Hippocampal formation (tissue), 2 donors: ENCODE measurements at regions not wholly inside any gene's neighbourhood (a gene's known extent, or its start where the extent isn't known, plus 50 kb on each side); places are given as distances from the start of the nearest gene placed in this dataset.
A peak's percentile ranks its signal among the peaks of the same experiment; 100 is the strongest.
"Not testable (repeated sequence)": the region's sequence is repeated elsewhere in the genome, so short reads cannot be mapped to it uniquely, and the experiment has no call there.

Experiments
- DNase-seq, 2 donors: peaks; one replicate each; lab custom pipeline; 2025; lab: John Stamatoyannopoulos, UW

DNA sequence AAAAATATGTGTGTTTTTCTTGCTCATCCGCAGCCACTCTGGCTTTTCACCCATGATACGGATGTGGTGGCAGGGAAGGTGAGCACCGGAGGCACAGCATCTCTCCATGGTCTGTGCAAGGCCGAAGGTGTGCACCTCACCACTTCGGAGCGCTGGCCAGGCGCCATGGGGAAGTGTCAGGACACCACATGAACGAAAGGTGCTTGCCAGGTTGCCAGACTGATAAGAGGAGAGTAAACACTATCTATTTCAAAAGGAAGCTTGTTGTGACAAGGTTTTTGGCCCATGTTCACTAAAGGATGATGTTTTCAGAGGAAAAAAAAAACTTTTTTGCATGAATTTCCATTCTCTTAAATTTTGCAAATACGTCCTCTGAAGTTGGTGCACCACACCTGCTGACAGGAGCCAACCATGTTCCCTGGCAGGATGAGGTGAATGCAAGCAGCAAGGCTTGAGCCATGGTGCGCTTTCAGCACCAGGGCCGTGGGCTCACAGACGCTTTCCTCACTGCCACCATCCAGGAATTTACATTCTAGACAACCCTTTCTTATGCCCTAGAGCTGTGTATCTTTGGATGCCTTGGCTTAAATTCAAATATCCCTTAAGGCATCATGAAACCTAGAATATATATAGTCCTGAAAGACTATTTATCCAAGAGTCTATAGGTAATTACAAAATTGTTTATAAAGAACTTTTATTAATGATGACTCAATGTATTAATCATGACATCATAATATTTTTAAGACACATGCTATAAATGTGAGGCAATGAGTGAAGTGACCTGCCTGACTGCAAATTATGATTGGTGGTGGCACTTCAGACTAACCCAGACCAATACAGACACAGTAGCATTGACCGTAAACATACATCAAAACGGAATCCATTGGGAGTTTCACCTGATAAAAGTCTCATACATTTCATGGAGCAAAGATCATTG is 234.5 kb downstream of the TFAP2A start:
- DNase-seq: no peak

GRCh38 chr6:10177704-10178103 is 237.2 kb downstream of the TFAP2A start:
- no peak for DNase-seq

DNA sequence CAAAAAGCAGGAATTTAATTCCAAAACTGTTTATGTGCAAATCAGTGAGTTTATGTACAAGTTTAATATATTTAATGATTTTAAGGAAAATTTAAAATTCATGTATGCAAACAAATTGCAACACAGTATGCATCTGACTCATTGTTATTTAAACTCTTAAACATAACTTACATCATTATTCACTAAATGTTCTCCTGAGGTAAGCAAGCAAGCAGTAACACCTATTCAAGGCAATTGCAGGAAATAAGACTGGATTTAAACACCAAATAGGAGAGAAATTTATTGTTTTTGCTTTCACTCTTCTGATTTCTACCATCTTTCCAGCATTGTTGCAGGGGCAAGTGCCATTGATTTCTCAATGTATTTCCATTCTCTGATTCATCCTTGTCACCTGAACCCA is 239.5 kb downstream of the TFAP2A start:
- no peak for DNase-seq

DNA sequence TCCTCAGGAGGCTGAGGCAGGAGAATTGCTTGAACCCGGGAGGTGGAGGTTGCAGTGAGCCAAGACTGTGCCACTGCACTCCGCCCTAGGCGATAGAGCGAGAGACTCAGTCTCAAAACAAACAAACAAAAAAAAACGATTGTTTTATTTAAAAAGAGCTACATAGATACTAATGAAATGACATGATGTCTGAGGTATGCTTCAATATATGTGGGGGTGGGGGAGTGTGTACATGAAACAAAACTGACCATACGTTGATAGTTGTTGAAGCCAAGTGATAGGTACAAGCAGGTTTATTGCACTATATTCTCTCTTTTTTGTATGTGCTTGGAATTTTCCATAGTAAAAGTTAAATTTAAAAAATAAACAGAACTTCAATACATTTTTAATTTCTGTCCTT is 240.1 kb downstream of the TFAP2A start:
- no peak for DNase-seq

DNA sequence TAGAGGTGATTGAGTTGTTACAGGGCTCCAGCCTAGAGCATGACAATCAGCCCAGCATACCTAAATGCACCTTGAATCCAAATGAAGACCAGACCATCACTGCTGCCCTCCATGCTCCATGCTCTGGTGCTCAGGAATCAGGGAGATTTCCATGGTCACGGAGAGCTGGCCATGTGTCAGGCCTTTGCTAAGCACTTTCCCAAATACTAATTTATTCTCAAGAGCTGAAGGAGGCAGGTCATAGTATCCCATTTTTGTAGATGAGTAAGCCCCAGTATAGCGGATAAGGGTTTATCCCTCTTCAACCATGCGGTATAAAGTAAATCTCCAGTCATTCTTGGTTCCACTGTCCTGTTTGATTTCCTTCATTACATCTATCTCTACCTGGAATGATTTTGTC is 240.8 kb downstream of the TFAP2A start:
- no peak for DNase-seq

DNA sequence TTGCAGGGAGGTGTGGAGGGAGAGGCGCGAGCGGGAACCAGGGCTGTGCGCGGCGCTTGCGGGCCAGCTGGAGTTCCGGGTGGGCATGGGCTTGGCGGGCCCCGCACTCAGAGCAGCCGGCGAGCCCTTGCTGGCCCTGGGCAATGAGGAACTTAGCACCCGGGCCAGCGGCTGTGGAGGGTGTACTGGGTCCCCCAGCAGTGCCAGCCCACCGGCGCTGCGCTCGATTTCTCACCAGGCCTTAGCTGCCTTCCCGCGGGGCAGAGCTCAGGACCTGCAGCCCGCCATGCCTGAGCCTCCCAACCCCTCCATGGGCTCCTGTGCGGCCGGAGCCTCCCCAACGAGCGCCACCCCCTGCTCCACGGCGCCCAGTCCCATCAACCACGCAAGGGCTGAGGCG is 243.2 kb downstream of the TFAP2A start:
- DNase-seq: not testable (repeated sequence)

- no peak for DNase-seq
These were observed 244.1 kb downstream of the TFAP2A start for GRCh38 chr6:10170816-10171215.

DNA sequence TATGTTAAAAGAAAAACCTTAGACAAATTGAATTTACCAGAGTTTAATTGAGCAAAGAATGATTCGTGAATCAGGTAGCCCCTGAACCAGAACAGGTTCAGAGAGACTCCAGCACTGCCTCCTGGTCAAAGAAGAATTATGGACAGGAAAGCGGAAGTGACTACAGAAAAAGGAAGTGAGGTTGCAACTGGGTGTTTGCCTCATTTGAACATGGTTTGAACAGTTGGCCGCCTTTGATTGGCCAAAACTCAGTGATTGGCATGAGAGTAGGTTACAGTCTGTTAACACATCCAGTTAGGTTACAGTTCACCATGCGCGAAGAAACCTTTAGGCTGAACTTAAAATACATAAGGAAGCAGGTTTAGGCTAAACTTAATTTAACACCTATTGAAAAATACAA is 248.8 kb downstream of the TFAP2A start:
- DNase-seq: no peak

GRCh38 chr6:10163203-10163962 is 251.5 kb downstream of the TFAP2A start:
- DNase-seq: no peak

DNA sequence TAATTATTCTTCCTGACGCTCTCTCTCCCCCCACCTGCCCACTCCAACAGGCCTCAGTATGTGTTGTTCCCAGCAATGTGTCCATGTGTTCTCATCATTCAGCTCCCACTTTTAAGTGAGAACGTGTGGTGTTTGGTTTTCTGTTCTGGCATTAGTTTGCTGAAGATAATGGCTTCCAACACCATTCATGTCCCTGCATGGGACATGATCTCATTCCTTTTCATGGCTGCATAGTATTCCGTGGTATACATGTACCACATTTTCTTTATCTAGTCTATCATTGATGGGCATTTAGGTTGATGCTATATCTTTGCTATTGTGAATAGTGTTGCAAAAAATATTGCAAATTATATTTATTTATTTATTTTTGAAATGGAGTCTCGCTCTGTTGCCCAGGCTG is 258.0 kb downstream of the TFAP2A start:
- DNase-seq: no peak

DNA sequence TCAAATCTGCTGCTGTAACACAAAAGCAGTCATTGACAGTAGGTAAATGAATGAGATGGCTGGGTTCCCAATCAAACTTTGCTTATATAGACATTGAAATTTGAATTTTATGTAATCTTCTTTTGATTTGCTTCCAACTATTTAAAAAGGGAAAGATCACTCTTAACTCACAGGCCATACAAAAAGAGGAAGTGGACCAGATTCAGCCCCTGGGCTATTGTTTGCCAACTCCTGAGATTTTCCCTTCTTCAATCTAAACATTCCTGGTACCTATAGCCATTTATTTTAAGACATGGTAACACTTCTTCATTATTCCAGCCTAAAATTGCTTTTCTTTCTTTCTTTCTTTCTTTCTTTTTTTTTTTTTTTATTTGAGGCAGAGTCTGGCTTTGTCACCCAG is 260.6 kb downstream of the TFAP2A start:
- DNase-seq: no peak

- DNase-seq: no peak
These were observed 263.5 kb downstream of the TFAP2A start for GRCh38 chr6:10151144-10151915.

GRCh38 chr6:10149603-10150002 is 265.3 kb downstream of the TFAP2A start:
- DNase-seq: no peak

DNA sequence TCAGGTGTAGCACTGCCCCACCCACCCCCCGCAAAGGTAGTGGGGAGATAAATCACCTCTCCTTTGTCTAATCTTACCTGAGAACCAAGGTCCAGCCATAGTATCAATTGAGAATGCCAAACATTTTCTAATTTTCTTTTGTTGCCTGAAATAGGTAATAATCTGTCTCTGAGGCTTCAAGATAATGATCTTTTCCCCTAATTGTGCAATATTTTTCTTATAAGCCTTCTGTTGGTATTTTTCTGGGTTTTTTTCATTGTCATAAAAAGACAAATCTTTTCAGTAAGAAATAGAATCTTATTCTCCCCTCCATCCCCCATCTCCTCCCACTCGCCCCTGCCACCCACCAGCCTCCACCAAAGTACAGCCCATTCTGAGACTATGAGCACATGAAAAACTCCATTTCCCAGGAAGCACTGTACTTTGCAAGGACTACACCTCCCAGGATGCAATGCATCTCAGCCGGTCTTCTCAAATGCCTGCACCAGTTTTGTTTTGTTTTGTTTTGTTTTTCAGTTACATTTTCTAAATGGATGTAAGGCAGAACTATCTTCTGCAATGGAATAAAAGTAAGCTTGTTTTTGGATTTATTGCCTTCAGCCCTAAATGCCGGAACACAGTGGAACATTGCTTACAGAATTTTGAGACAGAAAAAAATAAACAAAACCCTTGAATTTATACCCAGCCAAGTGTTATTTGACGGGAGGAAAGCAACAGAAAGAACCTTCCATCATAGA is 268.0 kb downstream of the TFAP2A start:
- peak; percentile 30 to 33 for DNase-seq

DNA sequence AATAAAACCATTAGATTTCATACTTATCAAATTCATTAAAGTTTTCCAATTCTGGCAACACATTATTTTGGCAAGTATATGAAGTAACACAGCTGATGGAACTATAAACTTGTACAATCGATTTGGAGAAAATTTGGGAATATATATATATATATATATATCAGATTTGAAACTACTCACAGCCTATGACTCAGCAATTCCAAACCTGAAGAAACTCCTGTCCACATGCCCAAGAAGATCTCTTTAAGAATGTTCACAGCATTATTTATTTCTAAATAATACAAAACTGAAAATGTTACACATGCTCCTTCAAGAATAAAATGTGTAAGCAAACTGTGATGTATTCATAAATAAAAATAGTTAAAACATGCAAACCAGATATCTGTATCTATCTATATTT is 270.1 kb downstream of the TFAP2A start:
- no peak for DNase-seq

- DNase-seq: no peak
These were observed 273.0 kb downstream of the TFAP2A start for GRCh38 chr6:10141746-10142443.

DNA sequence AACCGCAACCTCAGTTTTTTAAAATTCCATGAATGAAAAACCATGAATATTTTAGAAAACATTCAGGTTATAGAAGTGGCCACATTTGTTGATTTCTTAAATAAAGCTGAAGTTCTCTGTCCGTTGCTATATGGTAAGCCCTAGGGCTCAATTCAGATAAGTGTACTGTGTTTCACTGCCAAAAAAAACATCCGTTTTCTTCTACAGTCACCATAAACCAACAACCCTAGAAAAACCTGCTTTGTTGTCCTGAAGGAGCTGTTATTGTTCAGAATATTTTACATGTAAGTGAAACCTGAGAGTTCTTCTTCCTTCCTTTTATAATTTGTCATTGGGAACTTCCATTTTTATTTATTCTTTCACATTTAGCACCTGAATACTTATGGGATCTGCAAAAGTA is 274.1 kb downstream of the TFAP2A start:
- no peak for DNase-seq

DNA sequence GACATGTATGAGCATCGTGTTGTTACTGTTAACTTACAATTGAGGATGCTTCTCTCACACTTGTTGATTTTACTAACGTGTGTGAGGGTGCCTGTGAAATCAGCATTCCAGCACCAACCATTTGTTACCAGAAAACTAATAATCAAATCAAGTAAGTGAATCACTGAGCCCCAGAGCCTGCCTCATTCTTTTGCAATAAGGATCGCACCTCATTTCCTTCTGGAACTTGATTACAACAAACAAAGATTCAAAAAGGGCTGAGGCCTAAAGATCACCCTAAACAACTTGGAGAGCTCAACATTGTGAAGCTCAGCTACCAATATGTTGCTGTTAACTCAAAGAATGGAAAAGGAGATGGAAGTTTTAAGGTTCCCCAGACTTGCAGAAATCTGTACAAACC is 274.7 kb downstream of the TFAP2A start:
- DNase-seq: no peak

- DNase-seq: no peak
These were observed 276.0 kb downstream of the TFAP2A start for GRCh38 chr6:10138917-10139316.

GRCh38 chr6:10136636-10137035 is 278.2 kb downstream of the TFAP2A start:
- no peak for DNase-seq

GRCh38 chr6:10134185-10134584 is 280.7 kb downstream of the TFAP2A start:
- DNase-seq: not testable (repeated sequence)
